Panc1 (cell line): ENCODE measurements at regions not wholly inside any gene's neighbourhood (a gene's known extent, or its start where the extent isn't known, plus 50 kb on each side); places are given as distances from the start of the nearest gene placed in this dataset.

Experiments used
- ATAC-seq: fragments of 200-7000 bp; cut with Tn5 transposase; 2 replicates; pipeline ENCODE4 v1.9.1; 2020; ENCODE audit warnings: mild to moderate bottlenecking, moderate library complexity
- BruUV-seq: library from RNA; stranded (reverse); fragments of 400-500 nt; replicated peaks from 2 replicates; lab custom pipeline; 2021; lab: Mats Ljungman, UMichigan
- CTCF ChIA-PET: fragments of 300-600 bp; sonication (Branson Sonifier 250); formaldehyde crosslinking; loops from one replicate; lab custom pipeline; 2022; ENCODE audit warnings: antibody characterized with exemption; lab: Charles Lee
- POLR2A ChIA-PET: fragments of 300-600 bp; sonication (Branson Sonifier 250); formaldehyde crosslinking; loops from one replicate; lab custom pipeline; 2022; ENCODE audit warnings: antibody characterized with exemption; lab: Charles Lee
- DNase-seq: peaks from one replicate; pipeline ENCODE4 v3.0.0-alpha.2; 2010; ENCODE audit warnings: low read depth, low spot score
- H3K27ac ChIP-seq: 2 replicates; pipeline ENCODE4 v1.5.1; 2011; ENCODE audit warnings: mild to moderate bottlenecking, low read length, inconsistent platforms
- H3K27me3 ChIP-seq: fragments of 200-500 bp; sonication (Bioruptor generic); 2 replicates; pipeline ENCODE4 v1.6.0; 2014; ENCODE audit warnings: low read length, inconsistent platforms; ENCODE audit not compliant: control insufficient read depth, insufficient read depth
- H3K36me3 ChIP-seq: fragments of 200-500 bp; sonication (Bioruptor generic); 2 replicates; pipeline ENCODE4 v1.5.1; 2014; ENCODE audit warnings: inconsistent platforms, mild to moderate bottlenecking, low read length, moderate library complexity; ENCODE audit not compliant: control insufficient read depth, insufficient read depth
- H3K4me1 ChIP-seq: 2 replicates; pipeline ENCODE4 v1.5.1; 2011; ENCODE audit warnings: inconsistent platforms, mild to moderate bottlenecking, low read length, moderate library complexity; ENCODE audit not compliant: control insufficient read depth, insufficient read depth
- H3K4me3 ChIP-seq, 2 experiments: 2 replicates each; pipeline ENCODE4 v1.5.1; 2011 to 2012; ENCODE audit warnings: low read depth in 2 of 2, low read length in 2 of 2, mild to moderate bottlenecking in 2 of 2, inconsistent platforms in 1 of 2, moderate library complexity in 1 of 2
- H3K9me3 ChIP-seq: fragments of 200-500 bp; sonication (Bioruptor generic); 2 replicates; pipeline ENCODE4 v1.5.1; 2014; ENCODE audit warnings: low read depth, mild to moderate bottlenecking, inconsistent platforms, low read length, moderate library complexity; ENCODE audit not compliant: control insufficient read depth, insufficient read depth
- POLR2AphosphoS5 ChIP-seq: IDR thresholded peaks from 2 replicates; pipeline ENCODE4 v1.6.1; 2012; ENCODE audit warnings: mild to moderate bottlenecking, low read depth, low read length, moderate library complexity
- SIN3A ChIP-seq: IDR thresholded peaks from 2 replicates; pipeline ENCODE4 v1.6.1; 2012; ENCODE audit warnings: low read depth, mild to moderate bottlenecking, low read length, moderate library complexity, borderline replicate concordance; ENCODE audit not compliant: insufficient read depth
- TCF7L2 ChIP-seq: IDR thresholded peaks from 2 replicates; pipeline ENCODE4 v1.6.1; 2011; ENCODE audit warnings: mild to moderate bottlenecking, low read depth, low read length, inconsistent platforms
- in situ Hi-C: cut with HindIII; loops from 2 replicates; pipeline ENCODE4 v1.10.0; 2016; ENCODE audit warnings: low sequenced_read_pairs, low pct_unique_long_range_greater_than_20kb
- intact Hi-C: fragments of 100-400 bp; cut with micrococcal nuclease; formaldehyde crosslinking; loops from one replicate; pipeline ENCODE4 v1.10.0; 2022; ENCODE audit not compliant: unreplicated experiment
- TF ChIP-seq, protein P1 (sequence below): fragments of 450-650 bp; IDR thresholded peaks from 2 replicates; pipeline ENCODE4 v1.5.1; 2017; ENCODE audit warnings: mild to moderate bottlenecking
- TF ChIP-seq, protein P2 (sequence below), 2 experiments: IDR thresholded peaks; 2 replicates each; pipeline ENCODE4 v1.6.1; 2011 to 2012; ENCODE audit warnings: low read depth in 2 of 2, control low read depth in 1 of 2, low read length in 1 of 2, mild to moderate bottlenecking in 1 of 2, moderate library complexity in 1 of 2; ENCODE audit not compliant: insufficient read depth in 1 of 2

DNA sequence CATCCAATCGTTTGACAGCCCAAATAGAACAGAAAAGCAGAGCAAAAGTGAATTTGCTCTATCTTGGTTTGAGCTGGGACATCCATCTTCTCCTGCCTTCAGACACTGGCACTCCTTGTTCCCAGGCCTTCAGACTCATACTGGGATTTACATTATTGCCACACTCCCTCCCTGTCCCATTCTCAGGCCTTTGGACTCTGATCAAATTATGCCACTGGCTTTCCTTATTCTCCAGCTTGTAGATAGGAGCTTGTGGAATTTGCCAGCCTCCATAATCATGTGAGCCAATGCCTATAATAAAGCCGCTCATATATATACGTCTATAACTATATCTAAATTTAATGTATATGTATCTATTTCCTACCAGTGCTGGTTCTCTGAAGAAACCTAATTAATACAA lies 568.3 kb upstream of the KIRREL3 start:
- no peak overlapping the region for H3K4me3 ChIP-seq
- H3K27ac ChIP-seq: no peak overlapping the region
- POLR2A ChIA-PET: interaction anchor here (0.6 kb wide), 1 partner anchor 489 kb away, joined by 5 read pairs; no protein-coding TSS in a partner anchor
- ATAC-seq: no peak
- H3K9me3 ChIP-seq: no peaks in the 10 kb centered on the region
- intact Hi-C loops: no loop called here
- DNase-seq: no peak
- H3K27me3 ChIP-seq: no peaks in the 10 kb centered on the region
- TF ChIP-seq, protein P1, sequence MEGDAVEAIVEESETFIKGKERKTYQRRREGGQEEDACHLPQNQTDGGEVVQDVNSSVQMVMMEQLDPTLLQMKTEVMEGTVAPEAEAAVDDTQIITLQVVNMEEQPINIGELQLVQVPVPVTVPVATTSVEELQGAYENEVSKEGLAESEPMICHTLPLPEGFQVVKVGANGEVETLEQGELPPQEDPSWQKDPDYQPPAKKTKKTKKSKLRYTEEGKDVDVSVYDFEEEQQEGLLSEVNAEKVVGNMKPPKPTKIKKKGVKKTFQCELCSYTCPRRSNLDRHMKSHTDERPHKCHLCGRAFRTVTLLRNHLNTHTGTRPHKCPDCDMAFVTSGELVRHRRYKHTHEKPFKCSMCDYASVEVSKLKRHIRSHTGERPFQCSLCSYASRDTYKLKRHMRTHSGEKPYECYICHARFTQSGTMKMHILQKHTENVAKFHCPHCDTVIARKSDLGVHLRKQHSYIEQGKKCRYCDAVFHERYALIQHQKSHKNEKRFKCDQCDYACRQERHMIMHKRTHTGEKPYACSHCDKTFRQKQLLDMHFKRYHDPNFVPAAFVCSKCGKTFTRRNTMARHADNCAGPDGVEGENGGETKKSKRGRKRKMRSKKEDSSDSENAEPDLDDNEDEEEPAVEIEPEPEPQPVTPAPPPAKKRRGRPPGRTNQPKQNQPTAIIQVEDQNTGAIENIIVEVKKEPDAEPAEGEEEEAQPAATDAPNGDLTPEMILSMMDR: no peak
- no peak for TF ChIP-seq TCF7L2
- in situ Hi-C loops: no loop called here
- no peaks in the 10 kb centered on the region for H3K4me1 ChIP-seq
- CTCF ChIA-PET: no interaction called here
- BruUV-seq: no TSS peak
- no peaks in the 10 kb centered on the region for H3K36me3 ChIP-seq

DNA sequence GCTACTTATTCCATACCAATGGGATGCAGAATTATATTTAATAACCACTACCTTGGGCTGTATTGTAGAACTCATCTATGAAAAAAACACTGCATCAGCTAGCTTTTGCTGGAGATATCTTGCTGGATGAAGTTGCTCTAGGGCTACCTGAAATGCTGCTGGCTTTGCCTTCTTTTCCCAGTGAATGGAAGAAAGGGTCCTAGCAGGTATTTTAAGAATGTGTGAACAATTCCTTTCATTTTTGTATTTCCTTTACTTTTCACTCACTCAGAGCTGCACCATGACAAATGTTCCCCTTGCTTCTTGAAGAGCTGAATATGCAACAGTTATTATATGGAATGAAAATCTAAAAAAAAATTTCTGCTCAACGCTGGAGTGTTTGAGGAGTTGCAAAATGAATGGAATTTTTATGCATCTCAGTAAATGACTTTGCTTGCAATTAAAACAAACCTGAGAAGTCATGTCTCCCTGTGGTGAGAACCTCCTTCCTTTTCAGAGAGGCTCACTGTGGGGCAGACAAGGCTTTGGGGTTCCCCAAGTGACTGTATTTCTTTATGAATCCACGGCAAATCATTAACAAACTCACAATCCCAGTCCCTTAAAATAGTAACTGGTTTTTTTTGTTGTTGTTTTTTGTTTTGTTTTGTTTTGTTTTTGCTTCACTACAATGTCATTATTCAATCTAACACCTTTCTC lies 566.8 kb upstream of the KIRREL3 start:
- ChIA-PET POLR2A (no interaction called here), CTCF (no interaction called here)
- intact Hi-C loops: no loop called here
- Histone ChIP-seq H3K27me3 (no peaks in the 10 kb centered on the region), H3K4me1 (no peaks in the 10 kb centered on the region), H3K36me3 (no peaks in the 10 kb centered on the region), H3K9me3 (no peaks in the 10 kb centered on the region), H3K4me3 (no peak overlapping the region), H3K27ac (no peak overlapping the region)
- in situ Hi-C loops: no loop called here
- DNase-seq (no peak), ATAC-seq (no peak)
- BruUV-seq: no TSS peak
- TF ChIP-seq, protein P1: no peak
- TF ChIP-seq TCF7L2 (no peak), SIN3A (no peak), POLR2AphosphoS5 (no peak)
- TF ChIP-seq, protein P2, sequence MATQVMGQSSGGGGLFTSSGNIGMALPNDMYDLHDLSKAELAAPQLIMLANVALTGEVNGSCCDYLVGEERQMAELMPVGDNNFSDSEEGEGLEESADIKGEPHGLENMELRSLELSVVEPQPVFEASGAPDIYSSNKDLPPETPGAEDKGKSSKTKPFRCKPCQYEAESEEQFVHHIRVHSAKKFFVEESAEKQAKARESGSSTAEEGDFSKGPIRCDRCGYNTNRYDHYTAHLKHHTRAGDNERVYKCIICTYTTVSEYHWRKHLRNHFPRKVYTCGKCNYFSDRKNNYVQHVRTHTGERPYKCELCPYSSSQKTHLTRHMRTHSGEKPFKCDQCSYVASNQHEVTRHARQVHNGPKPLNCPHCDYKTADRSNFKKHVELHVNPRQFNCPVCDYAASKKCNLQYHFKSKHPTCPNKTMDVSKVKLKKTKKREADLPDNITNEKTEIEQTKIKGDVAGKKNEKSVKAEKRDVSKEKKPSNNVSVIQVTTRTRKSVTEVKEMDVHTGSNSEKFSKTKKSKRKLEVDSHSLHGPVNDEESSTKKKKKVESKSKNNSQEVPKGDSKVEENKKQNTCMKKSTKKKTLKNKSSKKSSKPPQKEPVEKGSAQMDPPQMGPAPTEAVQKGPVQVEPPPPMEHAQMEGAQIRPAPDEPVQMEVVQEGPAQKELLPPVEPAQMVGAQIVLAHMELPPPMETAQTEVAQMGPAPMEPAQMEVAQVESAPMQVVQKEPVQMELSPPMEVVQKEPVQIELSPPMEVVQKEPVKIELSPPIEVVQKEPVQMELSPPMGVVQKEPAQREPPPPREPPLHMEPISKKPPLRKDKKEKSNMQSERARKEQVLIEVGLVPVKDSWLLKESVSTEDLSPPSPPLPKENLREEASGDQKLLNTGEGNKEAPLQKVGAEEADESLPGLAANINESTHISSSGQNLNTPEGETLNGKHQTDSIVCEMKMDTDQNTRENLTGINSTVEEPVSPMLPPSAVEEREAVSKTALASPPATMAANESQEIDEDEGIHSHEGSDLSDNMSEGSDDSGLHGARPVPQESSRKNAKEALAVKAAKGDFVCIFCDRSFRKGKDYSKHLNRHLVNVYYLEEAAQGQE (IDR thresholded peaks at IDR 0.05; ENCODE audit: insufficient read depth in 1 of 2, low read depth in 2 of 2, low read length in 1 of 2): no peak
